Fibroblast of pulmonary artery (primary cell): ENCODE measurements at regions not wholly inside any gene's neighbourhood (a gene's known extent, or its start where the extent isn't known, plus 50 kb on each side); places are given as distances from the start of the nearest gene placed in this dataset.
"Not testable (repeated sequence)": the region's sequence is repeated elsewhere in the genome, so short reads cannot be mapped to it uniquely, and the experiment has no call there.

Experiments
- DNase-seq: peaks from one replicate; pipeline ENCODE4 v3.0.0-alpha.2; 2010; ENCODE audit warnings: low read depth
- H3K4me3 ChIP-seq: replicated peaks from 2 replicates; pipeline ENCODE4 v1.5.1; 2011; ENCODE audit warnings: low read depth, mild to moderate bottlenecking, control low read depth, low read length, moderate library complexity
- TF ChIP-seq, protein P1 (sequence below): IDR thresholded peaks from 2 replicates; pipeline ENCODE4 v1.5.1; 2011; ENCODE audit warnings: mild to moderate bottlenecking, control low read depth, low read length, inconsistent platforms; ENCODE audit errors: missing control alignments

DNA sequence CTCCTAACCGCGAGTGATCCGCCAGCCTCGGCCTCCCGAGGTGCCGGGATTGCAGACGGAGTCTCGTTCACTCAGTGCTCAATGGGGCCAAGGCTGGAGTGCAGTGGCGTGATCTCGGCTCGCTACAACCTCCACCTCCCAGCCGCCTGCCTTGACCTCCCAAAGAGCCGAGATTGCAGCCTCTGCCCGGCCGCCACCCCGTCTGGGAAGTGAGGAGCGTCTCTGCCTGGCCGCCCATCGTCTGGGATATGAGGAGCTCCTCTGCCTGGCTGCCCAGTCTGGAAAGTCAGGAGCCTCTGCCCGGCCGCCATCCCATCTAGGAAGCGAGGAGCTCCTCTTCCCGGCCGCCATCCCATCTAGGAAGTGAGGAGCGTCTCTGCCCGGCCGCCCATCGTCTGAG, 58.8 kb upstream of the ANKRD30BL start:
- not testable (repeated sequence) for H3K4me3 ChIP-seq, DNase-seq

DNA sequence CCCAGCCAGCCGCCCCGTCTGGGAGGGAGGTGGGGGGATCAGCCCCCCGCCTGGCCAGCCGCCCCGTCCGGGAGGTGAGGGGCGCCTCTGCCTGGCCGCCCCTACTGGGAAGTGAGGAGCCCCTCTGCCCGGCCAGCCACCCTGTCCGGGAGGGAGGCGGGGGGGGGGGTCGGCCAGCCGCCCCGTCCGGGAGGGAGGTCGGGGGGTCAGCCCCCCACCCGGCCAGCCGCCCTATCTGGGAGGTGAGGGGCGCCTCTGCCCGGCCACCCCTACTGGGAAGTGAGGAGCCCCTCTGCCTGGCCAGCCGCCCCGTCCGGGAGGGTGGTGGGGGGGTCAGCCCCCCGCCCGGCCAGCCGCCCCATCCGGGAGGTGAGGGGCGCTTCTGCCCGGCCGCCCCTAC, 60.1 kb upstream of the ANKRD30BL start:
- DNase-seq, H3K4me3 ChIP-seq: not testable (repeated sequence)

DNA sequence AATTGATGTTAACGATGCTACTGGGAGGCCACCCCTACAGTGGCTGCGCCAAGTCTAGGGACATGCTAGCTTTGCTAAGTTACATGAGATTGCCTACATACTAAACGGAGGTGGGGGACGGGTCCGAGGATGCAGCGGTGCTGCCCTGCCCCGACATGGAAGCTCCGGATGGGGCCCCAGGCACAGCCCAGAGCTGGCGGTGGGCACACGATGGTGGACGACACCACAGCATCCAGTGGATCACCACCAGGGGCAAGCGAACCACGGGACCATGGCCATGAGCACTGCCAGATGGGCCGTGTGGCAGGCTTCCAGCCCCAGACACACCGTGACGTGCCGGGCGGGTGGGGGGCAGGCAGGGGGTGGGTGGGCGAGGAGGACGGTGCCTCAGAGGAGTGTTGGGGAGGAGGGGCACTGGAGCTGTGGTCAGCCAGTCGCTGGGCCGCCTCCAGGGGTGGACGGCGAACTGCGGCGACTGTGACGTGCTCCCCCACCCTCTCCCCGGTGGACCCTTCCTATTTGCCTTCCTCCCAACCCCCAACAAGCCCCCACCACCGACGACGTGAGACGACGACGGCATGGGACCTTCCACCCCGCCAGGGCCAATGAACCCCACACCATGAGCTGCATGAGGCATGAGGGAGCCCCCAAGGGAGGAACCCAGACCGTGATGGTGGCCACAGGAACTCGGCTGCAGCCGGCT, 90.6 kb upstream of the ANKRD30BL start:
- TF ChIP-seq, protein P1, sequence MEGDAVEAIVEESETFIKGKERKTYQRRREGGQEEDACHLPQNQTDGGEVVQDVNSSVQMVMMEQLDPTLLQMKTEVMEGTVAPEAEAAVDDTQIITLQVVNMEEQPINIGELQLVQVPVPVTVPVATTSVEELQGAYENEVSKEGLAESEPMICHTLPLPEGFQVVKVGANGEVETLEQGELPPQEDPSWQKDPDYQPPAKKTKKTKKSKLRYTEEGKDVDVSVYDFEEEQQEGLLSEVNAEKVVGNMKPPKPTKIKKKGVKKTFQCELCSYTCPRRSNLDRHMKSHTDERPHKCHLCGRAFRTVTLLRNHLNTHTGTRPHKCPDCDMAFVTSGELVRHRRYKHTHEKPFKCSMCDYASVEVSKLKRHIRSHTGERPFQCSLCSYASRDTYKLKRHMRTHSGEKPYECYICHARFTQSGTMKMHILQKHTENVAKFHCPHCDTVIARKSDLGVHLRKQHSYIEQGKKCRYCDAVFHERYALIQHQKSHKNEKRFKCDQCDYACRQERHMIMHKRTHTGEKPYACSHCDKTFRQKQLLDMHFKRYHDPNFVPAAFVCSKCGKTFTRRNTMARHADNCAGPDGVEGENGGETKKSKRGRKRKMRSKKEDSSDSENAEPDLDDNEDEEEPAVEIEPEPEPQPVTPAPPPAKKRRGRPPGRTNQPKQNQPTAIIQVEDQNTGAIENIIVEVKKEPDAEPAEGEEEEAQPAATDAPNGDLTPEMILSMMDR, result no peak
- DNase-seq, result no peak
- no peak overlapping the region for H3K4me3 ChIP-seq

DNA sequence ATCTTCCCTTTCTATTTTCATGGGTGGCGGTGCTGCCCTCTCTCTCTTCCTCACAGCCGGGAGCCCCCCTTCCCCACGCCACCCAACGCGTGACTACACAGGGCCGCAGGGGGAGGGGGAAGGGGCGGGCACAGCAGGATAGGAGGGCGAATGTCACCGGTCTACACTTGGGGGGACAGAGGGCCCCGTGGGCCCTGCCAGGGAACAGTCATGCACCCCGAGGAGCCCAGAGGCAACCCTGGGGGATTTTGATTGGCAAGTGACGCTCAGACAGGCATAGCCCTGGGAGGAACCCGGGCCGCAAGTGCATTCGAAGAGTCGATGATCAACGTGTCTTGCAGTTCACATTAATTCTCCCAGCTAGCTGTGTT, 91.1 kb upstream of the ANKRD30BL start:
- no peak overlapping the region for H3K4me3 ChIP-seq
- no peak for DNase-seq
- TF ChIP-seq, protein P1, result no peak

DNA sequence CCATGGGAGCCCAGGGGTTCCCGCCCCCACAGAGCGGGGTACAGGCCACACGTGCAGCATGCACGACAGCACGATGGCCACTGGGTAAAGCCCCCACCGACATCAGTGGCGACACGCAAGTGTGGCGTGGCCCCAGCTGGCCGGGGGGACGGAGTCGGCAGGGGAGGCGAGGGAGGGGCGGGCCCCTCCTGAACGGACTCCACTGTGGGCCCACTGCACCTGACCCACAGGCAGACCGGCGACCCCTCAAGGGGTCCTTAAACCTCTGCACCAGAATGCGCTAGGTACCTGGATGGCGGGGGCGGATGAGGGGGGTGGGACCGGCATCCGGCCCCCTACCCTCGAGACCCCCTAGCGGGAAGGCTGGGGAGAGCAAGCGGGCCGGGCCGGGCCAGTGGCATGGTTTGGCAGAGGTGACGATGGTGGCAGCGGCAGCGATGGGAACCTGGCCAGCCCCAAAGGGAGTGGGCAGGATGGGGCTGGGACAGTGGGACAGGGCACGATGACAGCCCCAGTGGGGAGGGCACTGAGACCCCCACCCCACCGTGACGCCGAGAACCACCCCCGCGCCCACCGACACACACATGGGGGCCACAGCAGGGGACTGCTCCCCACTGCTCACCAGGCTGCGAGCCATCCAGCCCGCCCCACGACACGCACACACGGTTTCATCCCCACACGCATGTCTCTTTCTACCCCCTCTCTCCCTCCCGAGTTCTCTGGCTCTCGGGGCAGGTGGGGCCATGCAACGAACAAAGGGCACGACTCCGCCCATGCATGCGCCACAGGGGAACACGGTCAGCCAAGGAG, 91.9 kb upstream of the ANKRD30BL start:
- H3K4me3 ChIP-seq, result no peak overlapping the region
- TF ChIP-seq, protein P1, result no peak
- no peak for DNase-seq

DNA sequence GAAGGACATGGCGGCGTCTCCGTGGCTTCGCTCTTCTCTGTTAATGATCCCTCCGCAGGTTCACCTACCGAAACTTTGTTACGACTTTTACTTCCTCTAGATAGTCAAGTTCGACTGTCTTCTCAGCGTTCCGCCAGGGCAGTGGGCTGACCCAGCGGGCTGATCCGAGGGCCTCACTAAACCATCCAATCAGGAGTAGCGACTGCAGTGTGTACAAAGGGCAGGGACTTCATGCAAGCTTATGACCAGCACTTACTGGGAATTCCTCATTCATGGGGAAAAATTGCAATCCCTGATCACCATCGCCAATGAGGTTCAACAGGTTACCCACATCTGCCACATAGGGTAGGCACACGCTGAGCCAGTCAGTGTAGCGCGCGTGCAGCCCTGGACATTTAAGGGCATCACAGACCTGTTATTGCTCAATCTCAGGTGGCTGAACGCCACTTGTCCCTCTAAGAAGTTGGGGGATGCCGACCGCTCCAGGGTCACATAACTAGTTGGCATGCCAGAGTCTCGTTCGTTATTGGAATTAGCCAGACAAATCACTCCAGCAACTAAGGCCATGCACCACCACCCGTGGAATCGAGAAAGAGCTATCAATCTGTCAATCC, 92.7 kb upstream of the ANKRD30BL start:
- H3K4me3 ChIP-seq, DNase-seq: not testable (repeated sequence)

DNA sequence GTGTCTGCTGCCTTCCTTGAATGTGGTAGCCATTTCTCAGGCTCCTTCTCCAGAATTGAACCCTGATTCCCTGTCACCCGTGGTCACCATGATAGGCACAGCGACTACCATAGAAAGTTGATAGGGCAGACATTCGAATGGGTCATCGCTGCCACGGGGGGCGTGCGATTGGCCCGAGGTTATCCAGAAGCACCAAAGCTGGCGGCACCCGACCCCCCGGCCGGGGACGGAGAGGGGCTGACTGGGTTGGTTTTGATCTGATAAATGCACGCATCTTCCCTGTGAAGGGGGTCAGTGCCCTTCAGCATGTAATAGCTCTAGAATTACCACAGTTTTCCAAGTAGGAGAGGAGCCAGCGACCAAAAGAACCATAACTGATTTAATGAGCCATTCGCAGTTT, 94.0 kb upstream of the ANKRD30BL start:
- no peak overlapping the region for H3K4me3 ChIP-seq
- no peak for DNase-seq
- TF ChIP-seq, protein P1, result no peak

DNA sequence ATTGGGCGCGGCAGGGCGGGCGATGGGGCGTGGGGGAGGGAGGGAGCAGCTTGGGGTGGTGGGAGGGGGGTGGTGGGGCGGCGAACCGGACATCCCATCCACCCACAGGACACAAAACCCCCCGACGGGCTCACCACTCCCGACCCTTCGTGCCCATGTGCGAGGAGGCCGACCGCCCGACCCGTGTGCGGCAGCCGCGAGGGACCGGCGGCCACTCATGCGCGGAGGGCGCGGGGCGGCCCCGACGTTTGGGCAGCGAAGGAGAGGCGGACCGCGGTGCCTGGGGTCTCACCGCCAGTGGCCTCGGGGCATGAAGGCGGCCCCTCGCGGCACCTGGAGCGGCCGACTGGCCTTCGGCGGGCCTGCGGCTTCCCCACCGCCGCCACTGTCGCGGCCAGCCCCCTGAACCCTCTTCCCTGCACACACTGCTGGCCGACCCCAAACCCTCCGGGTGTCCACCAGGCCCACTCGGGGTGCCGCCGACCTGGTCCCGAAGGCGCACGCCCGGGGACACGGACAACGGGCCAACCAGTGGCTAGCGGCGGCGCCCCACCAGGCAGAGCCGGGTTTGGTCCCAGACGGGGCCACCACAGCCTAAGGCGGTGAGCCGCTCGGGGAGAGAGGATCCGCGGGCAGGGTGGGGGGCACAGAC, 94.6 kb upstream of the ANKRD30BL start:
- TF ChIP-seq, protein P1, result no peak

DNA sequence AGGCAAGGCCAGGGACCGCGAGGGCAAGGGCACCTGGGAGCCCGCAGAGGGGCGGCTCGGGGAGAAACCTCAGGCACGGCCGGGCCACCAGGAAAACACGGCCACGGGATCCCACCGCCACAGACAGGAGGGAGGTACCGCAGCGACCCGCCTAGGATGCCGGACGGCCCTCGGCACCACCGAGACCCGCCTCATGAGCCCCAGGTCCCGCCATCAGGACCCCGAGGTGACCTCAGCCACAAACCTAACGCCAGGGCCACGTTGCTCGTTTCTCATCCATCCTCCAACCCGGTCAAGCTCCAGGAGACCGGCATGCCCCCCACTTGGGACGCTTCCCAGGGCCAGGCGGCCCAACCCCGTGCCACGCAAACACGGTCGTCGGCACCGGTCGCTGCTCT, 95.2 kb upstream of the ANKRD30BL start:
- not testable (repeated sequence) for H3K4me3 ChIP-seq, DNase-seq

More for the DNA sequence above, 94.6 kb upstream of the ANKRD30BL start:
- DNase-seq, result no peak
- no peak overlapping the region for H3K4me3 ChIP-seq

DNA sequence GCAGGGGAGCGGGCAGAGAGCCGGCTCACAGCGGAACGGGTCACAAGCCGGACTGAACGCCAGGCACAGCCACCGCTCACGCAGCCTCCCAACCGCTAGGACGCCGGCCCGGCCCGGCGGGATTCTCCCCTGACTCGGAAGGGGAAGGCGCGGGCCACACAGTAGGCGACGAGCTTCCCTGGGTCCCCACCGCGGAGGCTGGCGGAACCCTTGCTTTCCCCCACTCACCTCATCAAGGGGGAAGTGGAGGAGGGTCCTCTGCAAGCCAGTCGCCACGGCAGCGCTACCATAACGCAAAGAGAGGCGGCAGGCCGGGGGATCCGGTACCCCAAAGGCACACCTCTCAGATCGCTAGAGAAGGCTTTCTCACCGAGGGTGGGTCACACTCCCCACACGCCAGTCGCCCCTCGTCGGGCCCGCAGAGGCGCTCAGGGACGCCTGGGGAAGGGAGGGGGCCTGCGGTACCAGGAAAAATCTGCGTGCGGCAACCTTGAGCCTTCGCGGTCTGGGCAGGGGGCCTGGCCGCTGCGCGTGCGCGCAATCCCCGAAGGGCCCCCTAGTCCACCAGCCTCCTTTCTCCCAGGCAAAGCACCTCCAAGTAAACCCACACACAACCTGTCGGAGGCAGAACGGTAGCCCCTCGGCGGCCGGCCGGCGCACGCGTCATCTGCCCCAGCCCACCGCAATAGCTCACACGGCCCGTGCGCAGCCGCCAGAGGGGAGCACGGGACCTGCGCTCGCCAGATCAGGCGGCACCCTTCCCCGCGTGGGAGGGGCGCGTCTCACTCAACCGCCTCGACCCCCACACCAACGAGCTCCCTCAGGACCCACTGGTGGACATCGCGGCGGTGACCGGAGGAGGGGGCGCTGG, 95.8 kb upstream of the ANKRD30BL start:
- DNase-seq, H3K4me3 ChIP-seq: not testable (repeated sequence)

DNA sequence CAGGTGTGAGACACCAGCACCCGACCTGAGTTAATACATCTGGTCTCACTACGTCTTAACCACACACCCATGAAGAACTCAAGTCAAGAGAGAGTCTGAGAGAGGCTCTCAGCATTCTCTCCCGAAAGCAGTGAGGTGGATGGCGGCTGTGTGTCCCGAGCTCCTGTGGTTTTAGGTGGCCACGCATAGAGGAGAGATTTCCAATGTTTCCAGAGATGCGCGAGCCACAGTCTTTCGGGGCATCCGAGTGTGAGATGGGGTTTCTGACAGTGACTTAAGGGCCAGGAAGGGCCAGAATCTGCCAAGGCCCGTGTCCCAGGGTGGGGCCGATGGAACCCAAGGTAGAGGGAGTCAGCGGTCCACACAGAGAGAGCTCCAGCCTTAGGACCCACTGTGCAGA, 97.5 kb upstream of the ANKRD30BL start:
- not testable (repeated sequence) for DNase-seq, H3K4me3 ChIP-seq
